HG03558 (cell line): ENCODE measurements at regions not wholly inside any gene's neighbourhood (a gene's known extent, or its start where the extent isn't known, plus 50 kb on each side); places are given as distances from the start of the nearest gene placed in this dataset.

Experiments used
- ATAC-seq: cut with Tn5 transposase; IDR thresholded peaks from one replicate; pipeline ENCODE4 v1.9.1; 2021; ENCODE audit warnings: moderate number of reproducible peaks; ENCODE audit not compliant: unreplicated experiment; ENCODE audit errors: extremely low read depth

DNA sequence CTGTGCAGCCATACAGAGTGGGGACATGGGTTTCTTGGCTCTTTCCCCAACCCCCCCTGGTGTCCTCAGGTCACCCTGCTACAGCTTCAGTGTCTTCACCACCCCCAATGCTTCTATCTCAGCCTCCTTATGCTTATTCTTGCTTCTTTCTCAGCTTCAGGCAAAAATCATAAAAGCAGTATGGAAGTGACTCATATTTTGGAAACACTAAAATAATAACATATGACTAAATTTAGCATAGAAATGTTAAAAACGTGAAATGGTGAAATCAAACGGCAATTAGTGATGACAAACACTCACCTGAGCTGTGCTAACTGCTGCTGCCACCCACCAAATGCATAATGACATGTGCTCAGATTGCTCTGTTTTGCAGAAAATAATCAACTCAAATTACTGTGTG lies 475.2 kb upstream of the EPHA3 start:
- no peak for ATAC-seq

DNA sequence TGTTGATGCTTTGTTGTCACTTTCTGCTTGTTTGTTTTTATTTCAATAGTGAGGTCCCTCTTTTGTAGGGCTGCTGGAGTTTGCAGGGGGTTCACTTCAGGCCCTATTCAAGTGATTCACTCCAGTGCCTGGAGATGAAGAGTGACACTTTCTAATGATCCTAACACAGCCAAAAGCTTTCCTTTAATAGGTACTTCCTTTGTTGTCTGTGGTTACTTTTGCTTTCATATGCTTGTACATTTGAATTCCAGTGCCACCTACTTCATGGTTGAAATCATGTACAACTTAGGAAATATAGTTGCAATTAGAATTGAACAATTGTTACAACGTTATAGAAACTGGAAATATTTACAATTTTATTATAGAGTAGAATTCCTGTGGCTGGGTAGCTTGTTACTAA lies 466.8 kb upstream of the EPHA3 start:
- no peak for ATAC-seq

DNA sequence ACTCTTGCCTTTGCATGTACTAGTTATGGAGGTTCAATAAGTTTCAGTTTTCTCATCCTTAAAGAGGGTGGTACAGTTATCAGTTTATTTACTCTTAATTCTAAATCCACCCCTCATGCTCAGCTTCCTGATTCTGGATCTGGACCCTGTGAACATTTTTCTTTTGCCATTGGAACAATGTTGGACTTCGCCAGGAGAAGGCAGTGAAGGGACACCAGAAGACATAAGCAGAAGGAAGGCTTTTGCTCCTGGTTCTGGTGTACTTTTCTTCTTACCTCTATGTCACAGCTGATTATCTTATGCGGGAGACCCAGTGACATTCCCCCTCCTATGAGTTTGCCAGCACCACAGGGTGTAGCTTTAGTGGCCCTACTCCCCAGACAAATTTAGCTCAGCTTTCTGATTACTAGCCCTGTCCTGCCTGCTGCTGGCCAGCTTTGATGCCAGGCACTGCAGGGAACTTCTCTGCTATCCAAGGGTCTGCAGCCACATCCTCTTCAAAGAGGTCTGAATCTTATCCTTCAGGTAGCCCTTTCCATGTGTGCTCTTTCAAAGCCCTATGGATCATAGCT lies 466.3 kb upstream of the EPHA3 start:
- no peak for ATAC-seq

DNA sequence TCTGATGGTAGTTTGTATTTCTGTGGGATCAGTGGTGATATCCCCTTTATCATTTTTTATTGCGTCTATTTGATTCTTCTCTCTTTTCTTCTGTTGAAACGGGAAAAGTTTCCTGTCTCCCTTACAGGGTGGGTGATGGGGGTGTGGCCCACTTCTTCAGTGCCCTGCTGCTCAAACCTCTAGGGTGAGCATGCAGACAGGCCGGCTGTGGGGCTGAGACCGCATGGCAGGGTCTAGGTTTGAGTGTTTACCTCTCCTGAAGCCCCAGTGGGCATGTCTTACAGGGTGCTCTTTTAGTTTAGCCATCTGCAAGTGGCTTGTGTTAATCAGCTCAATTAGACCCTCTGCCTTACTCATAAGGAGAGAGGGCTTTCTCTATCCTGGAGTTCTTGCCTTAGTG lies 450.0 kb upstream of the EPHA3 start:
- ATAC-seq, result no peak

DNA sequence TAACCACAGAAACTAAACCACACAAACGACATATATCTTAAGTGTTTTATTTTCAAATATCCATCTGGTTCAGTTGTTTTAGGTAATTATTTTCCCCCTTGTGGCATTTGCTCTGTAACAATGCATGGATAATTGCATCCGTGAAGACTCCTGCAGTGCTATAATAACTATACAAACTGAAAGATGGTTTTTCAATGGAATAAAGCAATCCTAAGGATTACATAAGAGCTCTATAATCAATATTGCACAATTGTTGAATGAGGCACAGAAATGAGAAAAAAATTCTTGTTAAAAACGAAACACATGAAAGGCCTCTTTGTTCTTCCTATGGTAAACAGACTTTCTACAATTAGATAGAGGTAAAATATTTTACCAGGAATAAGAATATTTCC lies 446.0 kb upstream of the EPHA3 start:
- no peak for ATAC-seq

DNA sequence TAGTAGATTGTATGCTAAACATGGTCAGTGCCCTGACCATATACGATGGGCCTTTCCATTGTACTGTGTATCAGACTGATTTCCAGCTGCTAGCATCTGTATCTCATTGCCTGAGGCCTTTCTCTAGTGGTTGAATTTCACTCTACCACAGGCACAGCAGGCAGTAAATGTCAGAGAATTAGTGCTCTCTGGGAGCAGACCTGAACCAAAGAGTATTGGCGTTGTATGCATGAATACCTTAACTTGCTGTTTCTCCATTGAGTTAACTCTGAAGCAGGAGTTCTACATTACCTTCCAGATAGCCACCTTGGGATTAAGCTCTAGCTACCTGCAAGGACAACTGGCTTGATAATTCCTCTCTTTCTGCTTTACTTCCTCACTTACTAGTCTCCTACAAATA lies 439.2 kb upstream of the EPHA3 start:
- no peak for ATAC-seq

DNA sequence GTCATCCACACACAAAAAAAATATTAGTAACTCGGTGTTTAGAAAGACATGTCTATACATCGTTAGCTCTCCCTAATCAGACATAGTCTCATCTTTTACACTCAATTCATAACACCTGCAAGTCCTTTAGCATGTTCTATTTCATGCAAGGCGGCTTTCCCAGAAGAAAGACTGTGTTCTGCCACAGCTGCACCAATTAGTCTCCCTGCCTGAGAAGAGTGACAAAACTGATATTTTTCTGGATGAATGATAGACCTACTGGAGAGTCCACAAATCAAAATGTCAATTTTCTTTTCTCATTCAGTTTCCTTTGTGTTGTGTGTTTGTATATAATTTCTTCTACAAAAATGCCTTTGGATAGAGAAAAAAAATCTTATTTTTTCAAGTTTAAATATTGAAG lies 435.8 kb upstream of the EPHA3 start:
- no peak for ATAC-seq

DNA sequence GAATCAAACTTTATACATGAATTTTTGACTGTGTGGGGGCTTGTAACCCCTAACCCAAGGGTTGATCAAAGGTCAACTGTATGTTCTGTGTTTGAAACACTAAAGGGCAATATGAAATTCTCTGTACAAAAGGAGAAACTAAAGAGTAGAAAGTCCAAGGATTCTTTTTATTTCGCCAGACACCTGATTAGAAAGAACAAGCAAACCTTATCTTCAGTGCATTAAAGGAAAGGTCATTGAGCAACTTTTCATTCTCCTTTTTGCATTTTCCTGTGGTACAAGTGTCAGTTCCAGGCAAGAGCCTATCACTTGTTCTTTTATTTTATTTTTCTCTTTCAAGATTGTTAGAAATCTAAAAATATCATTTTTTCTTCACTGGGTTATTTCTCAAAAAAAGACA lies 430.1 kb upstream of the EPHA3 start:
- ATAC-seq, result no peak

DNA sequence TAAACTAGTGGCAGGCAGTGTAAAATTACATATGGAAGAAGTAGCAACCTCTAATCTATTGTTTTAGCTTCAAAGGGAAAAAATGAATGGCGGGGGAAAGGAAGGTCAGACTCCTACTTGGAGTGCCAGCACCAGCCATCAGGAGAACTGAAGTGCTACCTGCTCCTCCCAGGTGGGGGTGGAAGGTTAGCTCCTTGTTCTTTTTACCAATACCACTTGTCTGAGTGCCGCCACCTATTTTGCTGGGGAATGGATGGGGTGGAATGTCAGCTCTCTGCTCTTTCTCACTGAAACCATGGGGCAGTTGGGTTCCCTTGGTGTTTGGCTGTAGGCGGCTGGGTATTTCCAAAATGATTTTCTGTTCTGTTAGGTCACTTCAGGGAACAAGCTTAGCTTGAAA lies 428.7 kb upstream of the EPHA3 start:
- no peak for ATAC-seq

DNA sequence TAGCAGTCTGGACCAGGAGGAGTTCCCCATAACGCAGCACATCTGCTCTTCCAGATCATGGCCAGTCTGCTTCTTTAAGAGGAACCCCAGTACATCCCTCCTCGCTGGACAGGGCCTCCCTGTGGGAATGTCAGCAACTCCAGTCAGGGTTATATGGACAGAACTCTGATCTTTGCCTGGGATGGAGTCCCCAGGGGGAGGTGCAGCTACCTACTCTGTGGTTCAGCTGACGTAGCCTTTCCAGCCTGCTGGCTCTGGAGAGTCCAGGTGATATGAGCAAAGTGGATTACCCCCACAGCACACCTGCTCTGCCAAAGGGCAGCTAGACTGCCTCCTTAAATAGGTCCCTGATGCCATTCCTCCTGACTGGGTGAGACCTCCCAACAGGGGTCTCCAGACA lies 417.1 kb upstream of the EPHA3 start:
- ATAC-seq, result no peak

DNA sequence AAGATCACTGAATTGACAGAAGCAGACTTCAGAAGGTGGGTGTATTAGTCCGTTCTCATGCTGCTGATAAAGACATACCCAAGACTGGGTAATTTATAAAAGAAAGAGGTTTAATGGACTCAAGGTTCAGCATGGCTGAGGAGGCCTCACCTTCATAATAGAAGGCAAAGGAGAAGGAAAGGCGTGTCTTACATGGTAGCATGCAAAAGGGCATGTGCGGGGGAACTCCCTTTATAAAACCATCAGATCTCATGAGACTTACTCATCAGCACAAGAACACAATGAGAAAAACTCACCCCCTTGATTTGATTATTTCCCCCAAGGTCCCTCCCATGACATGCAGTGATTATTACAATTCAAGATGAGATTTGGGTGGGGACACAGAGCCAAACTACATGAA lies 416.3 kb upstream of the EPHA3 start:
- no peak for ATAC-seq

DNA sequence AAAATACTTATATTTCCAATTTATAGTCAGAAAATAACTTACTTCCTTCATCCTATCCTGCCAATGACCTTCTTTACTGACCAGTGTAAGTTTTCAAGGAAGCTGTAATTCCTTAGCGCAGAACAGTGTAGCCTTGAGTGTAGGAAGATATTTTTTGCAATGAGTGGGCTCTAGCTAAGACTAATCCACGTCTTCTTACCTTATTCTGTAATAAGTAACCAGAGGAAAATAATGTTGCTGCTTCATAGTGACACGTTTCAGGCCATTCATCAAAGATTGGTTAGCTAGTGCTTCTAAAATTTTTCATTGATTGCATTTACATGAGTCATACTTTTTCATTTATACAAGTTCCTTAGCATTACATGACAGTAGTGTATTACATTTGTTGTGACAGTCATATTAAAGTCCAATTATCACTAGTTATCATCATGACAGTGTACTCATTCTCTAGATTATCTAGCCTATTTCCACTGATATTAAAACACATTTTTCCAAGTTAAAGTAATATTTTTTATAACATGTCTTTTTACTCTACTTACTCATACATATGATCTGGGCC lies 403.8 kb upstream of the EPHA3 start:
- ATAC-seq, result no peak

DNA sequence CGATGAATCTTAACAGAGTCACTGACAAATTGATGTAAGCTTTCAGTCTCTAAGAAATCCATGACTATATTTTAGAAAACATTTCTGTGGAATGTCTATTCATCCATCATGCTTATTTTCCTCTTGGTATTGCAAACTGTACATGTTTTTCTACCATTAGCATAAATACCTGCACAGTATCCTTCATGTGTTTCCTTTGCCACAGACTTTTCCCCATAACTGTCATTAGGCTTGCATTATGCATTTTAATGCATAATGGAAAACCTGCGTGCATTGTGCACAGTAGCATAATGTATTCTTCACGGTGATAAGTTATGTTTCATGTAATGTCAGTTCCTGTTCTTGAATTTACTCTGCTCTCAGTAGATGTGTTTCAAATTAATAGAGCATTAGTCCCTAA lies 403.1 kb upstream of the EPHA3 start:
- no peak for ATAC-seq

DNA sequence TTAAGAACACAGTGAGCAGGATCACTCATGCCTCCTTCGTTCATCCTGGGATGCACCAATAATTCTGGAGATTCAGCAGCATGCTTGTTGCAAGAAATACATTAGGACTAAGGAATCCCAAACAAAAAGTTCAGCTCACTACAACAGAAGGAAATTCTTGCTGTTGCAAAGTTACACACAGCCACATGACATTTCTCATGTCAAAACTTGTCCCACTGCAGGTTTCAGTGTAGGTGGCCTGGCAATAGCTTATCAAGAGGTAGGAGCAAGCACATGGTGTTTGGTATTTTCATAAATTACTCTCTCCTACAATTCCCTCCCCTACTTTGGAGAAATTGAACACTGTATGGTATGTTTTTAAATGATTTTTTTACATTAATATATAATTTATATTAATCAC lies 399.6 kb upstream of the EPHA3 start:
- ATAC-seq, result no peak

DNA sequence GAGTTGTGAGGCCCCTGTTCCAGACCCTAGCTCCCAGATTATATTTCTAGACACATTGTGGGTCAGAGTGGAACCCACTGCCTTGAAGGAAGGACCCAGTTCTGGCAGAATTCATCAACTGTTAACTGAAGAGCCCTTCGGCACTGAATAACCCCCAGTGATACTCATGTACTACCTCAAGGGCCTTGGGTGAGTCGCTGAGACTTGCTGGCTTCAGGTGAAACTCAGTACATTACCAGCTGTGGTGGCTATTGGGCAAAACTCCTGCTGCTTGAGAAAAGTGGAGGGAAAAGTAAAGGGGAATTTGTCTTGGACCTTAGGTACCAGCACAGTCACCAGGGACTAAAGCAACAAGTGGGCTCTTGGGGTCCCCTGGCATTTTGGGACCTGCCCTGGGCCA lies 394.9 kb upstream of the EPHA3 start:
- no peak for ATAC-seq

DNA sequence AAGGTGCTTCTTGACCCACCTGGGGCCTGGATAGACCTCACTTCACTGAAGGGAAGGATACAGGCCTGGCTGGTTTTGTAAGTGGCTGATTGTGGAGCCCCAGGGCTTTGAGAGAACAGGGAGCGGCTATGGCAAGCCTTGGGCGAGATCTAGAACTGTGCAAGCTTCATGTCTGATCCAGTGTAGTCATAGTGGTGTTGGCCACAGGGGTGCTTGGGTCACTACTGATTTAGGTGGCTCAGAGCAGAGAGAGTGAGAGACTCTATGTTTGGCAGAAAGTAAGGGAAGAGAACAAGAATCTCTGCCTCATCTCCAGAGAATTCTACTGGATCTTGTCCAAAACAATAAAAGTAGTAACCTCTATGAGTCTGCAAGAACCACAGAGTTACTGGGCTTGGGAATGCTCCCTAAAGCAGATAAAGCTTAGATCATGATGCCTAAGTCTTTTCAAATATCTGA lies 394.2 kb upstream of the EPHA3 start:
- ATAC-seq, result no peak

DNA sequence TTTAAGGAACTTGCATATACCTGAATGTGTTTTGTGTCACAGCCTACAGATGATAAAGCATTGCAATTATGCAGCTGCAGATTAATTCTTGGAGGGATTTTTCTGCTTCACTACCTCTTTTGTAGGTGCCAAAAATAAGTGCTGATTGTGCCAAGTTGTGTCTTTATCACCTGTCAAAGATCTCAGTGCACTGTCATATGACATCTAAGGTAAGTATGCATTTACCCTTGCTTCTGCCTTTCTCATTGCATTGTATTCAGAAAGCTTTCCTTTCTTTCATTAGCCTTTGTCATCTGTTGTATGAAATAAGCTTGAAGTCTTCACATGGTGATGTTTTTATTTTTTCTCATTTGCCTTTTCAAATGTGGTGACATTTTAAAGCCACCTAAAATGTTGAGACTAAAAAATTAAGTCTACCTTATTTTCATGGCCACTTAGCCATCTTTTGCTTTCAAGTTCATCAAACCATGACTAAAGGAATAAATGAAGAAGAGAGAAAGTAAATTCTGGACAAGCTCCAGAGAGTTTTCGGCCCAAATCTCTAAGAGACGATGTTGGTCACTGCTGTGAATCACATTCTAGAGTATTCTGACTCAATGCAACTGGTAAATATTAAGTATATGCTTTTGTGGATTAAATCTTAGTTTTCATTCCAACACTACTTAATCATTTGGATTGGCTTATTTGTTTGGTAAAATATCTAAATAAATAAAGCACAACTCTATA lies 381.8 kb upstream of the EPHA3 start:
- ATAC-seq, result no peak

DNA sequence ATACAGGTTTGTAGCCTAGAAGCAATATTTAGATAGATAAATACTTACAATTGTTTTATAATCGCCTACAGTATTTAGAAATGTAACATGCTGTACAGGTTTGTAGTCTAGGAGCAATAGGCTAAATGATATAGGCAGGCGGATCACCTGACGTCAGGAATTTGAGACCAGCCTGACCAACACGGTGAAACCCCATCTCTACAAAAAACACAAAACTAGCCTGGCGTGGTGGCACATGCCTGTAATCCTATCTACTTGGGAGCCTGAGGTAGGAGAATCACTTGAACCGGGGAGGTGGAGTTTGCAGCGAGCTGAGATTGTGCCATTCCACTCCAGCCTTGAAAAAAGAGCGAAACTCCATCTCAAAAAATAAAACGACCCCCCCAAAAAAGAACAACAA lies 375.2 kb upstream of the EPHA3 start:
- no peak for ATAC-seq

DNA sequence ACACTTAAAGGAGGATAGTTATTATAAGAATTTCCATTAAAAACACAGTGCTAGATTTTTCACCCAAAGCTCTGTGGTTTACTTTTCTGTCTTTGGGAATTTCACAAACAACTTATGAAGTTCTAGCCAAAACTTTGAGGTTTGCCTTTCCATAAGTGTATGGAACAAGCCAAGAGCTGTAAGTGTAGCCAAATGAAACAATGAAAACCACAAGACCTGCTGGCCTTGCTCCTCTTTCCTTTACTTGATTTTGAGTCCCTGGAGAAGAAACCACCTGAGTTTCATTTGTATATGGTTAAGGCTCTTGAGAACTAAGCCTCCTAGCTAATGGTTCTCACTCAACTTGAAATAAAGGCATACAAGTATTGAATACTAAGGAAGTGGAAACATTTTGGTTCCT lies 365.3 kb upstream of the EPHA3 start:
- no peak for ATAC-seq

DNA sequence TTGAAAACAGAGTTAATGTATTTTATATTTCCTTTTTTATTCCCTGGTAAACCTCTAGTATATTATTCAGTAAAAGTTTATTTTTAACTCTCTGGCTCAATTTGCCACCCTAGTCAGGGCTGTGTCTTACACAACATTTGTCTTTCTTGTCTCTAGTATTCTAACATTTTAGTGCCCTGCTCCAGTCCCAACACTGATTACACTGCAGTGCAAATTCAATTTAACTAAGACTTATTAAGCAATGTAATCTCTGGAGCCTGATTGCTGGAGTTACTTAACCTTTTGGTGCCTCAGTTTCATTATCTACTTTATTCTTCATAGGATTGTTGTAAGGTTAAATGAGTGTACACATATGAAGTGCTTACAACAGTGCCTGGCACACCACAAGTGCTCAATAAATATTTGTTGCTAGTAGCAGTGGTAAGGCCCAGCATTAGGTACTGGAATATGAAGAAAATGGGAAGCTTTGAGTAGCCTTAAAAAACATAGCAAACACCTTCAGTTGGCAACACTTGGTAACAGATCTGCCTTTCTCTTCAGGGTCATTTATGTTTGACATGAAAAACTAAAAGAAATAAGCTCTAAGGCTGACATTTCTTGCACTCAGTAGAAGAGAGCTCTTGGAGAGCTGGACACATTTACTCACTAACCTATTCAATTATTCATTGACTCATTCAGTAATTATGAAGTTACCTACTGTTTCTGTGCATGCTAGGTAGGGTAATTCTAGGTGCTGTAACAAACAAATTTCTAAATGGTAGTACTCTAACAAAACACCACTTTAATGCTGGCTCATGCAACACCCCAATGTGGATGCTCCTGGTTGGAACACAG lies 364.5 kb upstream of the EPHA3 start:
- ATAC-seq, result no peak

DNA sequence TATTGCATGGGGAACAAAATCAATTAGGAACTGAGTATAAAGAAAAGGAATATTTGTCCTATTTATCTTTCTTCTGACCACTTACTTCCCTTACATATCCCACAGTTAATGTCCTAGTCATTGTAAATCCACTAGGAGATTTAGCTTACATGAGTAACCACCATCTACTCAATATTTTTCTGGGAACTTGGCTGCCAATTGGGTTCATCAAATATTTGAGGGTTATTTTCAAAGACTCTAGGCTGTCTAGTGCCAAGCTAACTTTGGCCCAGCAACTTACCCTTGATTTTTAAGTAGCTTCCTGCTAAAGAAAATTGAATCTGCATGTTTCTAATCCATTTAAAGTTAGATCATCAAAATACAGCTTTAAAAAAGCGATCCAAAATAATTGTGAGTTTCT lies 362.5 kb upstream of the EPHA3 start:
- no peak for ATAC-seq
